ENCODE measurements at regions not wholly inside any gene's neighbourhood (a gene's known extent, or its start where the extent isn't known, plus 50 kb on each side); places are given as distances from the start of the nearest gene placed in this dataset.

- FAIRE-seq (no peak), ATAC-seq (no peak), DNase-seq (ENCODE audit: low spot score) (no peak)
- no peak overlapping the region for H2AFZ ChIP-seq (ENCODE audit: low read length)
- CTCF ChIA-PET (ENCODE audit: low intra/inter-chr PET ratio, low total read pairs), result no interaction called here
- no peaks in the 10 kb centered on the region for H3K79me2 ChIP-seq (ENCODE audit: insufficient read depth, low read length)
- no peak overlapping the region for H3K4me2 ChIP-seq (ENCODE audit: low read depth, low read length)
- no peaks in the 10 kb centered on the region for H3K4me1 ChIP-seq (ENCODE audit: insufficient read depth, low read length)
- BruUV-seq (replicated peaks), result no TSS peak
- peaks cover 5% of the 10 kb centered on the region for H3K9me3 ChIP-seq (ENCODE audit: low read length)
- no peaks in the 10 kb centered on the region for H3K36me3 ChIP-seq (replicated peaks in 1 of 2; ENCODE audit: control insufficient read depth in 1 of 2, insufficient read depth in 2 of 2, low read length in 2 of 2)
- H3K27ac ChIP-seq (ENCODE audit: extremely low read length, insufficient read depth, low read length), result no peak overlapping the region
- POLR2A ChIA-PET, result no interaction called here
- H4K20me1 ChIP-seq (ENCODE audit: insufficient read depth, low read length), result no peaks in the 10 kb centered on the region
- no peak overlapping the region for H3K4me3 ChIP-seq (replicated peaks in 1 of 3; ENCODE audit: insufficient read depth in 1 of 3, low read depth in 2 of 3, low read length in 3 of 3)
- WGBS (ENCODE audit: low lambda C conversion rate), result 43% methylated on average over 8 of the region's 8 CpGs
- peaks cover 0 to 18% of the 10 kb centered on the region in 2 experiments; a peak in 3 of 5 replicates for H3K27me3 ChIP-seq (ENCODE audit: control insufficient read depth in 1 of 2, insufficient read depth in 2 of 2, low read length in 2 of 2)
- in situ Hi-C loops (cut with HindIII; ENCODE audit: extremely low pct_ligation_motif_present, low pct_unique_long_range_greater_than_20kb), result no loop called here
- H3K9ac ChIP-seq (ENCODE audit: insufficient read depth, low read depth, low read length), result no peak overlapping the region
- intact Hi-C loops (cut with micrococcal nuclease; ENCODE audit: unreplicated experiment), result no loop called here
- no peak for TF ChIP-seq ZEB1 (IDR thresholded peaks at IDR 0.05; ENCODE audit: insufficient replicate concordance, low read depth)
- no peak for TF ChIP-seq BRCA1 (CRISPR knock-in tag; IDR thresholded peaks at IDR 0.05)
- no peak for TF ChIP-seq POGK (CRISPR knock-in tag; conservative IDR thresholded peaks at IDR 0.05)
- TF ChIP-seq ZNF430 (CRISPR knock-in tag; IDR thresholded peaks at IDR 0.05), result no peak
- no peak for TF ChIP-seq HBP1 (CRISPR knock-in tag; IDR thresholded peaks at IDR 0.05; ENCODE audit: low read depth)
- TF ChIP-seq SKIL (CRISPR knock-in tag; IDR thresholded peaks at IDR 0.05; ENCODE audit: borderline replicate concordance), result no peak
- no peak for TF ChIP-seq KAT7 (CRISPR knock-in tag; IDR thresholded peaks at IDR 0.05; ENCODE audit: borderline replicate concordance)
- no peak for TF ChIP-seq ZNF512 (CRISPR knock-in tag; IDR thresholded peaks at IDR 0.05)
- TF ChIP-seq HDAC2 (CRISPR knock-in tag; IDR thresholded peaks at IDR 0.05), result no peak
- no peak for TF ChIP-seq ZBED4 (CRISPR knock-in tag; IDR thresholded peaks at IDR 0.05; ENCODE audit: borderline replicate concordance)
- TF ChIP-seq ZNF713 (CRISPR knock-in tag; IDR thresholded peaks at IDR 0.05), result no peak
- TF ChIP-seq IKZF5 (CRISPR knock-in tag; IDR thresholded peaks at IDR 0.05), result no peak
Measured at GRCh38 chr20:20782231-20782630, 69.8 kb upstream of the RALGAPA2 start.
